ENCODE measurements at regions not wholly inside any gene's neighbourhood (a gene's known extent, or its start where the extent isn't known, plus 50 kb on each side); places are given as distances from the start of the nearest gene placed in this dataset.

GRCh38 chr5:142517840-142518239, 168.1 kb downstream of the FGF1 start:
- TF ChIP-seq CTCF (conservative IDR thresholded peaks at IDR 0.05; ENCODE audit: low read depth, low read length) (no peak), EZH2 (IDR thresholded peaks at IDR 0.05; ENCODE audit: low read length, unreplicated experiment) (no peak)

Data from PC-3 (cell line).